Stomach (tissue), 4 donors: ENCODE measurements at regions not wholly inside any gene's neighbourhood (a gene's known extent, or its start where the extent isn't known, plus 50 kb on each side); places are given as distances from the start of the nearest gene placed in this dataset.

ENCODE experiments used
- CTCF ChIP-seq, 7 experiments: fragments of 450-650 bp in 4 of 7; fragments of 200-600 bp in 3 of 7; sonication (generic) in 3 of 7; IDR thresholded peaks; one replicate each; pipeline ENCODE4 v1.5.1; 2016 to 2019; ENCODE audit warnings: antibody characterized with exemption in 7 of 7, control low read depth in 2 of 7, mild to moderate bottlenecking in 1 of 7
- EP300 ChIP-seq: sonication (generic); formaldehyde crosslinking; IDR thresholded peaks from one replicate; pipeline ENCODE4 v1.6.1; 2017; ENCODE audit warnings: antibody characterized with exemption
- POLR2A ChIP-seq, 4 donors: fragments of 450-650 bp; IDR thresholded peaks; one replicate each; pipeline ENCODE4 v1.6.1; 2016; ENCODE audit warnings: antibody characterized with exemption in 4 of 4, control low read depth in 2 of 4, mild to moderate bottlenecking in 1 of 4, moderate library complexity in 1 of 4
- POLR2AphosphoS5 ChIP-seq, 3 donors: sonication (generic); formaldehyde crosslinking; IDR thresholded peaks; one replicate each; pipeline ENCODE4 v1.6.1; 2016; ENCODE audit warnings: antibody characterized with exemption in 3 of 3

GRCh38 chr1:193940176-193940575 is 753.8 kb upstream of the B3GALT2 start:
- TF ChIP-seq POLR2A (IDR thresholded peaks at IDR 0.05) (no peak), CTCF (IDR thresholded peaks at IDR 0.05) (no peak), EP300 (no peak), POLR2AphosphoS5 (IDR thresholded peaks at IDR 0.05) (no peak)
